DMS114 treated with DMSO at 0.1 percent for 48 hours (cell line): ENCODE measurements at regions not wholly inside any gene's neighbourhood (a gene's known extent, or its start where the extent isn't known, plus 50 kb on each side); places are given as distances from the start of the nearest gene placed in this dataset.

Experiments
- DNase-seq: peaks from one replicate; lab custom pipeline; 2025; ENCODE audit not compliant: unreplicated experiment; lab: John Stamatoyannopoulos, UW

GRCh38 chr18:76578571-76579300, 83.7 kb upstream of the ZNF516 start:
- no peak for DNase-seq

- DNase-seq: no peak
Observed at GRCh38 chr18:76573325-76574025, 78.4 kb upstream of the ZNF516 start.

DNA sequence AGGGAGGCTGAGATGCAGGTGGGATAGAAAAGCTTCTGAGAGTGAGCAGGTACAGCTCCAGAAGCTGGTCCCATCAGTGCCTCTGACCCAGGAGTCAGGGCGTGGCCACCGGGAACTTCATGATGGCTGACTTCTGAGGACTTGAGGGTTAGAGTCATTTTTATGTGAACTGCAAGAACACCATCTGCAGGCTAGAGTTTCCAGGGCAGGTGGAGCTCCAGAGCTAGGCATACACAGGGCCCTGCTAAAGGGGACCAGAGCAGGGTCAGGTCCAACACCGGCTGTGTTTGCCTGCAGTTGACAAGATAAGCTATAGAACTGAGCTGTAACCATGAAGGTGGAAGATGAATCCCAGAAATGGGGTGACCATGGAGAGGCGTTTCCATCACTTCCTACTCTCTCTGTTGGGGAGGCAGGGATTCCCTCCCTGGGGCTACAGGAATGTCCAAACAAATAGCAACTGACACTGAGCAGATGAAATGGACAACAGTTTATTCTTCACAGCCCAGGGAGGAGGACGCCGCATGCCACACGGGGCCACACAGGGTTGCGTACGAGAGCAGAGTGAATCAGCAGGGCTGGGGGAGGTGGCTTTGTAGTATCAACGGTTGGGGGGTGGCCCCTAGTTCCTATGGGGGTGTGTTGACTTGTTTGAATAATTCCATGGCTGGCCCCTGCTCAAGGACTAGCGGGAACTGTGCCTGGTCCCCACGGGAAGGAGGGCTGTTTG, 77.6 kb upstream of the ZNF516 start:
- no peak for DNase-seq

DNA sequence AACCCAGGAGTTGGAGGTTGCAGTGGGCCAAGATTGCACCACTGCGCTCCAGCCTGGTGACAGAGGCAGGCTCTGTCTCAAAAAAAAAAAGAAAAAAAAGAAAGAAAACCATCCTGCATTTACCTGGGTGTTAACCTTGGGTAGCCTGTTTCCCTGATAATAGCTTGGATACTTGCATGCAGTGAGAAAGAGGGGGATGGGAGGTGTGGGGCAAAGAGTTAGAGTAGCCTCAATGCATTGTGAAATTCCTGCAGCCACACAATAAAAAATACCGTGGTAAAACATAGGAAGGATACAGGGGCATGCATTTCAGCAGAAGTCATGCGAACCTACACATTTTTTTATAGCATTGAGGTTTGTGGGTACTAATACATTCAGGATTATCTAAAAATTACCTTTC, 76.6 kb upstream of the ZNF516 start:
- no peak for DNase-seq

DNA sequence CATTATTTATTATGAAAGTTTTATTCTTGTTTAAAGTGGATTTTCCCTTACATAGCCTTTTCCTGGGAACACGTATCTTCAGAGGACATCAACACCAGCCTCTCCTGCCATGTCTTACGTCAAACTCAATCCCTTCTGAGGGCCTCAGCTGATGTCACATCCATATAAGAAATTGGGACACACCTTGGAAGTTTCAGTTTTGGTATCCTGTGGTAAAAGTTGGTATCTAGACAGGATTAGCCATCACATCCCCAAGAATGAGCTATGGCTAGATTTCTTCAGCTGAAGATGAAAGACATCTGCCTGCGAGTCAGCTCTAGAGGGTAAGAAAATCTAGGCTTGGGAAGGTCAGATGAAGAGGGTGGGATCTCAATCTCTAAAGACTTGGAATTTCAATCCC, 75.8 kb upstream of the ZNF516 start:
- no peak for DNase-seq

- no peak for DNase-seq
Observed at GRCh38 chr18:76569644-76570419, 74.8 kb upstream of the ZNF516 start.

- no peak for DNase-seq
Observed at GRCh38 chr18:76568731-76569130, 73.7 kb upstream of the ZNF516 start.

GRCh38 chr18:76567835-76568445, 72.9 kb upstream of the ZNF516 start:
- DNase-seq: no peak

- no peak for DNase-seq
Observed at GRCh38 chr18:76566987-76567386, 71.9 kb upstream of the ZNF516 start.

GRCh38 chr18:76565238-76566173, 70.5 kb upstream of the ZNF516 start:
- no peak for DNase-seq

DNA sequence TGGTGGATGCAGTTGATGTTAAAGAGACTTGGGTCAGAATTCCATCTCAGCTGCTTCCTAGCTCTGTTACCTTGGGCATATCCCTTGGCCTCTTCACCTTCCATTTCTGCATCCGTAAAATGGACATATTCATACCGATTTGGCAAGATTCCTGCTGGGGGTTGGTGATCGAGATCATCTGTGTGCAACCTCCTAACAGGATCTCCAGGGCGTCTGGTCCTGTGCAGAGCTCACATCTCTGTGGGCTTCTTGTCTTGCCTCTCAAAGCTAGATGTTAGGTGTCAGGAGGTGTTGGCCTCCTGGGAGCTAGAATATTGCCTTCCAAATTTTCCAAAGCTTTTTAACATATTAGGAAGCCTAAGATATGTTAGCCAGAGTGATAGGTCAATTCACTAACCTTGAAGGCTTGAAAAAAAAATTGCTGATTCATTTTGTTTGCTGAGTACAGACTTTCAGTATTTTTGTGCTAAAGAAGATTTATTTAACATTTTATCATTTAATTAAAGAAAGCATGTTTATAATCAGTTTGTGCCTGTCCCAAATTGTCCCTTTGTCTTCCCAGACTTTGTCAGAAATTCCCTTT, 69.7 kb upstream of the ZNF516 start:
- no peak for DNase-seq

DNA sequence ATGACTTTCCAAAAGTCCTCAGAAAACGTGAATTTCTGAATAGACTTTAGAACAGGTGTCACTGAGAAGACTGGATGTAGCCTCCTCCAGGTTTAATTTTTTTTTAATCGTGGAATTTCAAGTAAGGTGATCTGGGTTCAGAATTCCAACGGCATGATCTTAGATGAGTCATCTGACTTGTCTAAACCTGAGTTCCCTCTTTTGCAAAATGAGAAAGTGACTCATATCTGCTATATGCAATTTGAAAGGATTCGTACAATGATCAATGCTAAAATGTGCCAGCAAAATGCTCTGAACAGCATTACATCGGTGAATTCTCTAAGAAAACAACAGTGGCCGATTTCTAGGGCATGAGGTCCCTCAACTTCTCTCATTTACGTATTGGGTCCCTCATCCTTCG, 69.1 kb upstream of the ZNF516 start:
- no peak for DNase-seq

DNA sequence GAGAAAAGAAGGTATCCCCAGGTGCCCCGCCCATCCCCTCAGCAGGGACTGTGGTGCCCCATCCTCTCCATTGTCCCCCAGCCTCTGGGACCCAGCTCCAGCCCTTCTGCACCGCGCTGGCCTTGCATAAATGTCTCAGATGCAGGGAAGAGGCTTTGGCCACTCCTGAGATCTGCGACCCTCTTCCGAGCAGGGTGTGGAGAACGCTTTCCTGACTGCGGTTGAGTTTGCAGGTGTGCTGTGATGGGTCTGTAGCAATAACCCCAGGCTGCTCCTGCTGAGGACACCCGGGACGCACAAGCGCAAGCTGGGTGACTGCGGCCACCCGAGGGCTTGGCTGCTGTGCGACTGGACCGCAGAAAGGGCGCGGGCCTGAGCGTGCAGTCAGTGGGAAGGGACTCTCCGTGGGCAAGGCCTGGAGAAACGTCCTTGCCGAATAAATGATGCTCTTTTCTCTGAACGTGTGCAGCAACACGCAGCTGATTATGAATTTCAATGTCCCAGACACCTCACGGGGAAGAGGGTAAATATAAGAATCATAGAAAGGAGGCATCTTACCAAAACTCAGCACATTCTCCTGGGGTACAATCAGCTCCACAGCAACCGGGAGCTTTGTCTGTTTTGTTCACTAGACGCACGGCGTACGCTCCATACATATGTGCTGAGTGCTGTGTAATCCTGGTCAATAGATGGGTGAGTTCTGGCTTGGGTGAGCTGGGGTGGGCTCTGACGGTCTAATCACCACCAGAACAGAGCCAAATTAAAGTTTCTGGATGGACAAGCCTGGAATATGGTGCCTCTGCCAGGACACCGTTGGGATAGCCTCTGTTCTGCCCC, 67.5 kb upstream of the ZNF516 start:
- no peak for DNase-seq

GRCh38 chr18:76558881-76559667, 64.0 kb upstream of the ZNF516 start:
- DNase-seq: no peak

DNA sequence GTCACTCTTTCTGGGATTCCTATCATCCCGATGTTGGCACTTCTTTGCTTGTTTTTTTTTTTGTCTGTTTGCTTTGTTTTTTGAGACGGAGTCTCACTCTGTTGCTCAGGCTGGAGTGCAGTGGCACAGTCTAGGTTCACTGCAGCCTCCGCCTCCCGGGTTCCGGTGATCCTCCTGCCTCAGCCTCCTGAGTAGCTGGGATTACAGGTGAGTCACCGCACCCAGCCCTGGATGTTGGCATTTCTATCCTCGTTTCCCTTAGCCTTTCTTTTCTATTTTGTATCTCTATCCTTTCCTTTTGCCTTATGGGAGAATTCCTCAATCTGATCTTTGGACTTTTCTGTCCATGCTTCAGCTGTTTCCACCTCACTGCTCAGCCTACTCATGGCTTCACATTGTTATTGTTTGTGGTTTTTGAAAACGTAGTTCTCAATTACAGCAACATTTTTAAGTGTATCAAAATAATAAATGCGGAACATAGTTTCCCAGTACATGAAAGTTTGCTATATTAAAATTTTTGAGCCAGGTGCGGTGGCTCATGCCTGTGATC, 62.1 kb upstream of the ZNF516 start:
- no peak for DNase-seq

DNA sequence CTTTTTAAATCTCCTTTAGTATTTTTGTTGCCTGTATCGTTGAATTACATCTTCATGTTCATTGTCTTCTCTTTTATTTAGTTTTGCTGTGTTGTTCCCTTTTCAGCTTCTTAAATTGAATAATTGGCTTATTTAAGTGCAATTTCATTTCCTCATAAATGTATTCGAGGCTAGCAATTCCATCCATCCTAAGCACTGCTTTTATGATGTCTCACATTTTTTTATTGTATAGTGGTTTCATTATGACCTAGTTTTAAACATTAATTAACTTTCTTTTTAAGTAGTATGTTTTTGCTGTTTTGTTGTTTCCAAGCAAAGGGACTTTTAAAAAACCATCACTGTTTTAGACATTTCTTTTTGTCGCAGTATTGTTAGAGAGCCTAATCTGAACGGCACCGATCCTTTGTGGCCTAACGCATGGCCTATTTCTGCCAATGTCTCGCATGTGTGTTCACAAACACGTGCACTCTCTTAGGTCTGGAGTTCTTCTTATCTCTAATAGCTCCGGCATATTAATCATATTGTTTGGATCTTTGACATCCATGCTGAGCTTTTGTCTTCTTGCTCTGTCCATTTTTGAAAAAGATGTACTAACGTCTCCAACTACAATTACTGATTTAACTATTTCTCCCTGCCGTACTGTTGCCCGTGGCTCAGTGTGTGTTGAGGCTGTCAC, 59.6 kb upstream of the ZNF516 start:
- DNase-seq: no peak
